HepG2 (cell line): ENCODE measurements at regions not wholly inside any gene's neighbourhood (a gene's known extent, or its start where the extent isn't known, plus 50 kb on each side); places are given as distances from the start of the nearest gene placed in this dataset.

Experiments
- ATAC-seq: fragments of 200-7000 bp; cut with Tn5 transposase; 3 replicates; pipeline ENCODE4 v1.9.1; 2020; ENCODE audit warnings: mild to moderate bottlenecking, moderate library complexity
- BruUV-seq: library from RNA; stranded (reverse); fragments of 400-500 nt; replicated peaks from 2 replicates; lab custom pipeline; 2021; lab: Mats Ljungman, UMichigan
- CTCF ChIA-PET: fragments of 300-600 bp; formaldehyde crosslinking; extraction: SDS; loops from one replicate; lab custom pipeline; 2021; ENCODE audit warnings: low total read pairs, inconsistent platforms, low intra/inter-chr PET ratio; lab: Yijun Ruan, JAX
- POLR2A ChIA-PET: fragments of 350-600 bp; sonication (Branson Sonifier 250); formaldehyde crosslinking; loops from one replicate; lab custom pipeline; 2020; ENCODE audit warnings: antibody characterized with exemption, inconsistent platforms; lab: Yijun Ruan, JAX
- DNase-seq: peaks from one replicate; pipeline ENCODE4 v3.0.0-alpha.2; 2015; ENCODE audit warnings: low spot score
- FAIRE-seq: peaks from 3 replicates; lab custom pipeline; 2011; peaks lifted over from hg19 to GRCh38; lab: Jason Lieb, UNC
- H2AFZ ChIP-seq: one replicate; pipeline ENCODE4 v1.6.1; 2011; ENCODE audit warnings: low read length, inconsistent platforms
- H3K27ac ChIP-seq: fragments of 300-600 bp; 3 replicates; pipeline ENCODE4 v1.8.0; 2011; ENCODE audit warnings: mixed run types, mild to moderate bottlenecking, mixed read lengths, low read length, inconsistent platforms; ENCODE audit not compliant: insufficient read depth; ENCODE audit errors: extremely low read length
- H3K27me3 ChIP-seq, 2 experiments: fragments of 200-600 bp in 1 of 2; 2 replicates in 1 of 2; 3 replicates in 1 of 2; pipeline versions ENCODE4 v1.6.0 to v1.8.0; 2011; ENCODE audit warnings: low read length in 2 of 2, mild to moderate bottlenecking in 2 of 2, moderate library complexity in 2 of 2, inconsistent platforms in 1 of 2; ENCODE audit not compliant: insufficient read depth in 2 of 2, control insufficient read depth in 1 of 2
- H3K36me3 ChIP-seq, 2 experiments: fragments of 200-600 bp in 1 of 2; replicated peaks in 1 of 2; 2 replicates in 1 of 2; 3 replicates in 1 of 2; pipeline versions ENCODE4 v1.5.1 to v1.8.0; 2011; ENCODE audit warnings: low read length in 2 of 2, inconsistent platforms in 1 of 2; ENCODE audit not compliant: insufficient read depth in 2 of 2, control insufficient read depth in 1 of 2
- H3K4me1 ChIP-seq: 2 replicates; pipeline ENCODE4 v1.5.1; 2012; ENCODE audit warnings: low read length, inconsistent platforms; ENCODE audit not compliant: insufficient read depth
- H3K4me2 ChIP-seq: 2 replicates; pipeline ENCODE4 v1.6.0; 2011; ENCODE audit warnings: low read depth, low read length, inconsistent platforms
- H3K4me3 ChIP-seq, 3 experiments: fragments of 200-600 bp in 1 of 3; sonication (generic), shearing (Covaris generic) in 1 of 3; replicated peaks in 1 of 3; 2 replicates each; pipeline ENCODE4 v1.5.1; 2011 to 2016; ENCODE audit warnings: low read length in 3 of 3, inconsistent platforms in 2 of 3, low read depth in 2 of 3, mild to moderate bottlenecking in 2 of 3, control low read depth in 1 of 3, mixed read lengths in 1 of 3; ENCODE audit not compliant: insufficient read depth in 1 of 3
- H3K79me2 ChIP-seq: one replicate; pipeline ENCODE4 v1.6.1; 2011; ENCODE audit warnings: low read length, inconsistent platforms; ENCODE audit not compliant: insufficient read depth
- H3K9ac ChIP-seq: 2 replicates; pipeline ENCODE4 v1.6.0; 2011; ENCODE audit warnings: mild to moderate bottlenecking, low read depth, low read length, inconsistent platforms; ENCODE audit not compliant: insufficient read depth
- H3K9me3 ChIP-seq: 2 replicates; pipeline ENCODE4 v1.5.1; 2012; ENCODE audit warnings: mild to moderate bottlenecking, low read length
- H4K20me1 ChIP-seq: 2 replicates; pipeline ENCODE4 v1.6.0; 2011; ENCODE audit warnings: inconsistent platforms, mild to moderate bottlenecking, low read length, moderate library complexity; ENCODE audit not compliant: insufficient read depth
- ARNT ChIP-seq: fragments of 450-650 bp; IDR thresholded peaks from 2 replicates; pipeline ENCODE4 v1.6.1; 2017
- CREBL2 ChIP-seq: sonication (generic); formaldehyde crosslinking; IDR thresholded peaks from 2 replicates; pipeline ENCODE4 v1.8.1; 2023; ENCODE audit warnings: missing genetic modification reagents, mild to moderate bottlenecking, borderline replicate concordance
- E2F5 ChIP-seq: sonication (generic); formaldehyde crosslinking; conservative IDR thresholded peaks from 2 replicates; pipeline ENCODE4 v1.4.0; 2020; ENCODE audit warnings: missing genetic modification reagents
- PLSCR1 ChIP-seq: sonication (generic); formaldehyde crosslinking; IDR thresholded peaks from 2 replicates; pipeline ENCODE4 v1.5.0; 2020; ENCODE audit warnings: missing genetic modification reagents, mild to moderate bottlenecking, borderline replicate concordance
- PPARG ChIP-seq: conservative IDR thresholded peaks from 2 replicates; pipeline ENCODE4 v1.6.1; 2016; ENCODE audit warnings: missing biosample characterization, missing genetic modification reagents
- SKIL ChIP-seq: sonication (generic); formaldehyde crosslinking; IDR thresholded peaks from 2 replicates; pipeline ENCODE4 v1.8.0; 2022; ENCODE audit warnings: missing genetic modification reagents, mild to moderate bottlenecking, moderate library complexity, borderline replicate concordance
- ZBTB10 ChIP-seq: sonication (generic); formaldehyde crosslinking; IDR thresholded peaks from 2 replicates; pipeline ENCODE4 v1.4.0; 2020; ENCODE audit warnings: missing genetic modification reagents, borderline replicate concordance
- ZNF274 ChIP-seq: sonication (generic); formaldehyde crosslinking; IDR thresholded peaks from 2 replicates; pipeline ENCODE4 v1.5.1; 2020; ENCODE audit warnings: mild to moderate bottlenecking, missing genetic modification reagents
- ZNF333 ChIP-seq: sonication (generic); formaldehyde crosslinking; IDR thresholded peaks from 2 replicates; pipeline ENCODE4 v1.4.0; 2020; ENCODE audit warnings: mild to moderate bottlenecking, missing genetic modification reagents, borderline replicate concordance
- ZNF34 ChIP-seq: sonication (generic); formaldehyde crosslinking; IDR thresholded peaks from 2 replicates; pipeline ENCODE4 v1.4.0; 2020; ENCODE audit warnings: mild to moderate bottlenecking, missing genetic modification reagents, borderline replicate concordance
- ZNF431 ChIP-seq: sonication (generic); formaldehyde crosslinking; IDR thresholded peaks from 2 replicates; pipeline ENCODE4 v1.9.0; 2022; ENCODE audit warnings: missing genetic modification reagents, low read depth, mild to moderate bottlenecking, borderline replicate concordance
- ZNF773 ChIP-seq: sonication (generic); formaldehyde crosslinking; IDR thresholded peaks from 2 replicates; pipeline ENCODE4 v1.4.0; 2020; ENCODE audit warnings: missing genetic modification reagents, borderline replicate concordance
- WGBS: methylation state at CpG from one replicate; pipeline ENCODE4 v1.1.6; 2017; ENCODE audit warnings: low lambda C conversion rate; 5-methylcytosine and 5-hydroxymethylcytosine counted together
- in situ Hi-C: cut with HindIII; loops from 2 replicates; pipeline ENCODE4 v1.10.0; 2017; ENCODE audit warnings: low pct_unique_long_range_greater_than_20kb; ENCODE audit not compliant: extremely low pct_ligation_motif_present
- intact Hi-C: fragments of 100-400 bp; cut with micrococcal nuclease; formaldehyde crosslinking; loops from one replicate; pipeline ENCODE4 v1.10.0; 2022; ENCODE audit not compliant: unreplicated experiment

DNA sequence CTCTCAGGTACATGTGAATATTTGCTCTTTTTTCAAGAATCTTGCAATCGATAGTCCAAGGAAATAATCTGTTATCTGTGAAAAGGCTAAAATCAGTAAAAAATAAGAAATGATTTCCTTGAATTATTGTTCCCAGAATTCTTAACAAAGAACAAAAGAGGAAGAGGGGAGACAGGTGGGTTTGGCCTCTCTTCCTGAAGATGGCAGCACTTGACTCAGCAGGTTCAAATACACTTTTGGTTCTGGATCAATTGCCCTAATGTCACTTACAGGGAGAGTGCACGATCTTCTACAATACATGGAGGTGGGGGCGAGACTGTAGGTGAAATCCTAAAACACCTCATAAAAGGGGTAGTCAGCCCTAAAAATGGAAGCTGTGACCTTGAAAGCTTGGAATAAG is 358.7 kb downstream of the IRS2 start:
- no peak overlapping the region for H3K9ac ChIP-seq
- intact Hi-C loops = no loop called here
- no peaks in the 10 kb centered on the region for H3K36me3 ChIP-seq
- in situ Hi-C loops = no loop called here
- no TSS peak for BruUV-seq
- CTCF ChIA-PET = no interaction called here
- POLR2A ChIA-PET = no interaction called here
- TF ChIP-seq ZNF431 (CRISPR knock-in tag) (no peak), ZNF34 (CRISPR knock-in tag) (no peak), ZNF333 (CRISPR knock-in tag) (no peak), SKIL (CRISPR knock-in tag) (no peak), ZNF773 (no peak), CREBL2 (CRISPR knock-in tag) (no peak), E2F5 (CRISPR knock-in tag) (no peak), ARNT (no peak), ZBTB10 (no peak), ZNF274 (no peak), PPARG (CRISPR knock-in tag) (no peak), PLSCR1 (CRISPR knock-in tag) (no peak)
- TF ChIP-seq, all 625 proteins: peak for 0
- H3K4me2 ChIP-seq = no peak overlapping the region
- no peak for FAIRE-seq
- DNase-seq = no peak
- no peaks in the 10 kb centered on the region for H3K4me1 ChIP-seq
- H3K9me3 ChIP-seq = peaks cover 54% of the 10 kb centered on the region
- H3K4me3 ChIP-seq = no peak overlapping the region
- no peak for ATAC-seq
- WGBS = 28% methylated on average over 3 of the region's 3 CpGs
- H3K27ac ChIP-seq = no peak overlapping the region
- no peaks in the 10 kb centered on the region for H3K79me2 ChIP-seq
- H3K27me3 ChIP-seq = no peaks in the 10 kb centered on the region
- no peak overlapping the region for H2AFZ ChIP-seq
- H4K20me1 ChIP-seq = no peaks in the 10 kb centered on the region
